ENCODE measurements at regions not wholly inside any gene's neighbourhood (a gene's known extent, or its start where the extent isn't known, plus 50 kb on each side); places are given as distances from the start of the nearest gene placed in this dataset.

DNA sequence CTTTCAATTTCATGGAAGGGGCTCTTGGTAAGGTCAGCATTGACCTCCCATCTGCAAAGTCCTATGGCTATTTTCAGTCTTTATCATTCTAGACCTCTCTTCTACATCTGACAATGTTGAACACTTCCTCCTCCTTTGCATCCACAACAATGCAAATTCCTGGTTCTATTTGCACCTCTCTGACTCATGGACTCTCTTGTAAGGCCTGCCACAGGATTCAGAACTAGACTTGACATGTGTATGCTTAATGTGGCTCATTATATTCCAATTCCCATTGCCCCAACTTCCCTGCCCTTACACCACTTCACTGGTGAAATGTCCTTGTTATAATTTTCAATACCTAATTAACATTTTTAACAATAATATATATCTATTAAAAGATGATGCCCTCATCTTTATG is 314.3 kb upstream of the FGF13 start:
- TF ChIP-seq, protein P1, sequence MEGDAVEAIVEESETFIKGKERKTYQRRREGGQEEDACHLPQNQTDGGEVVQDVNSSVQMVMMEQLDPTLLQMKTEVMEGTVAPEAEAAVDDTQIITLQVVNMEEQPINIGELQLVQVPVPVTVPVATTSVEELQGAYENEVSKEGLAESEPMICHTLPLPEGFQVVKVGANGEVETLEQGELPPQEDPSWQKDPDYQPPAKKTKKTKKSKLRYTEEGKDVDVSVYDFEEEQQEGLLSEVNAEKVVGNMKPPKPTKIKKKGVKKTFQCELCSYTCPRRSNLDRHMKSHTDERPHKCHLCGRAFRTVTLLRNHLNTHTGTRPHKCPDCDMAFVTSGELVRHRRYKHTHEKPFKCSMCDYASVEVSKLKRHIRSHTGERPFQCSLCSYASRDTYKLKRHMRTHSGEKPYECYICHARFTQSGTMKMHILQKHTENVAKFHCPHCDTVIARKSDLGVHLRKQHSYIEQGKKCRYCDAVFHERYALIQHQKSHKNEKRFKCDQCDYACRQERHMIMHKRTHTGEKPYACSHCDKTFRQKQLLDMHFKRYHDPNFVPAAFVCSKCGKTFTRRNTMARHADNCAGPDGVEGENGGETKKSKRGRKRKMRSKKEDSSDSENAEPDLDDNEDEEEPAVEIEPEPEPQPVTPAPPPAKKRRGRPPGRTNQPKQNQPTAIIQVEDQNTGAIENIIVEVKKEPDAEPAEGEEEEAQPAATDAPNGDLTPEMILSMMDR (IDR thresholded peaks at IDR 0.05): no peak
- TF ChIP-seq POLR2A (IDR thresholded peaks at IDR 0.05): no peak
- no peak for TF ChIP-seq POLR2AphosphoS5 (IDR thresholded peaks at IDR 0.05)

Data from breast epithelium (tissue), 3 donors.